HG02870 (cell line): ENCODE measurements at regions not wholly inside any gene's neighbourhood (a gene's known extent, or its start where the extent isn't known, plus 50 kb on each side); places are given as distances from the start of the nearest gene placed in this dataset.

Source experiments
- ATAC-seq: cut with Tn5 transposase; IDR thresholded peaks from one replicate; pipeline ENCODE4 v1.9.1; 2021; ENCODE audit warnings: mild to moderate bottlenecking, moderate library complexity; ENCODE audit not compliant: unreplicated experiment

DNA sequence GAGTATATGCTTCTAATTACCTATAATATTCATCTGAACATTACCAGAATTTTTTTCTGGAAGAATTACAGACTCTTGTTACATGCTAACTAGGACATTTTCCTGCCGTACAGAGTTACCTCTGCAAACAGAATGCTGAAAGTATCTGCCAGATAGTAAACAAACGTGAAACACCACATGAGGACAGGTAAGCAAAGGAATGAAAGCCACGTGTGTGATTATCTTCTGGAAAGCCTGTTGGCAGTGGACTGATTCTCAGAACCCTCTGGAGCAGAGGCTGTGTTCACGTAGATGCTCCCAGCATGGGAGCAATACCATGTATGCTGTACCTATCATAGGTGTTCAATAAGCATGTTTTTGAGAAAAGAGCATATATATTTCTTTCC lies 472.6 kb downstream of the ENC1 start:
- ATAC-seq: no peak

DNA sequence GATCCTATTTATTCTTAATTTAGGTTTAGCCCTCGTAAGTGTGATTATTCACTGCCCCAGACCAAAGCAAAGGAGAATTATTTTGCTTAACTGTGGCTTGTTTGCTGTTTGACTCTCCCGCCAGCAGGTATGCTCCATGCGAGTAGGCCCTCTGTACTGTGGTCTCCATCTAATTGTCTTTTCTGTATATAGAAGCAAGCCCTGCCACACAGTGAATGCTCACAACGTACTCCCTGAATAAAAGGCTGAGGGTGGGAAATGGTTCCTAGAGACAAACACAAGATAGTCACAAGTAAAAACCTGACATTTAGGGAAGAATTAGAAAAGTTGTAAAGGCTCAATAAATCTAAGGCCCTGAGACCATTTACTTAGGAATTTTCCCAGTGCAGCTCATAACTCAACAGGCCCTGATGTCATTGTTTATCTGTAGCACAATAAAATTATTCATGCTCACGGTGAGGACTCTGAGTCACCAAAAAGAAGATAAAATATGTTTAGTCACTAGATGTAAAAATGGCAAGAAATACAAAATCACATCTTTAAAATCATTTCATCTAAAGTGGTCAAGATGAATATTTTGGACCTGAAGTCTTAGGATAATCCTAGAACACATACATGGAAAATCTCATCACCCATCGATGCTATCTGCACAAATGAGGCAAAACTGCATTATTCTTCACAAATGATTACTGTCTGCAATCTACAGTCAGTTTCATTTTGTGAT lies 473.2 kb downstream of the ENC1 start:
- ATAC-seq: no peak

GRCh38 chr5:74166064-74166463 lies 474.5 kb downstream of the ENC1 start:
- no peak for ATAC-seq

- ATAC-seq: no peak
Observed at GRCh38 chr5:74164725-74165235, 475.7 kb downstream of the ENC1 start.

DNA sequence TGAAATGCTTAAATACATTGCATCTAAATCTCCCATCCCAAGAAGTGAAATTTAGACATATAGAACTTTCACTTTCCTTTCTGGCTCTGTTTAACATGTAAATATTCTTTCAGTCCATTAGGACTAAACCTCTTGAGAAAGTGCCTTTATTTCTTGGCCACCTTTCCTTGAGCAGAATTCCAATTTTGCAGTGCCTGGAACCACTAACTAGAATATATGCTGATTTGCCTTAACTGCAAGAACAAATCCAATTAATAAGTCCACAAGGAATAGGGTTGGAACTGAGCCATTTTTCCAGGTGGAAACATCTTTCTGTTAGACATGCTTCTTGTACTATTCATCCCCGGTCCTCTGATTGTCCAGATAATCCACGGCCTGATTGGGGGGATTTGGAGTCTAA lies 478.0 kb downstream of the ENC1 start:
- no peak for ATAC-seq

DNA sequence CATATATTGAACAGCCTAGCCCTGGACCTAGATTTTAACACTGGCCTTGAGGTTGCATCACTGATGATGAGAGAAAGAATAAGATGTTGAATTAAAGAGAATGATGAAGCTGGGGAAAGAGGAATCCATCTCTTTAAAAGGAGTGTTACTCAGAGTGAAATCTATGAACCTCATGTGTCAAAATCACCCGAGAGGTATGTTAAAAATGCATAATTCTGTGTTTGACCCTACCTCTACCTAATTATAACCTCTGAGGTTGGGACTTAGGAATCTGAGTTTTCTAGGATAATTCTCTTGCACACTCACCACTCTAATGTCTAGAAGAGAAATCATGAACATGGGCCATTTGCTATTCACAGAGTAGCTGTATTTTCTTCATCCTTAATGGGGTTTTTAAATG lies 479.4 kb downstream of the ENC1 start:
- ATAC-seq: no peak

DNA sequence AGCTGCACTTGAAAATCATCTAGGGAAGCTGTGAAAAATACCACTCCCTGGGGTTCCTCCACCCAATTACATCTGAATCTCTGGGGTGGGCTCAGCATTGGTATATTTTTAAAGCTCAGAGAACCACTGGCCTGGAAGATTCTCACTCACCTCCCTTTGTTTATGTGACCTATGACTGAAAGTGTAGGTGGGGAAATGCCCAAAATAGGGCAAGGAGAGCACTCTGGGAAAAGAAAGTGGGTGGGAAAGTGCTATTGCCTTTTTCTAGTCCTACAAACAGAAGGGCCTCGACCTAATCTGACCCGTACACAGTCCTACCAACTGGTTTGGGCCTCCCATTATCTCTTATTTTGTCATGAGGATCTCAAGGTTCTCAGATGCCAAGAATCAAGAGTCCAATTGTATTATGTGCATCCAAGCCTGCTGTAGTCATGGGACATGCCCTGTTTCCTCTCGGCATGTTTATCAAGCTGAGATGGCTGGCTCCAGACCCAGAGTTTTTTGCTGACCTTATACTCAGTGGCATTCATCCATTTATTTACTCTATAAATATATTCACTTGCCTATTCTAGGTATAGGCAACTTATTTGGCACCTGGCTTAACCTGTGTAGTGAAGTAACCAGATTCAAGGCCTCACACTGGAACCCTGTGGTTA lies 483.7 kb downstream of the ENC1 start:
- ATAC-seq: no peak

GRCh38 chr5:74155501-74155900 lies 485.0 kb downstream of the ENC1 start:
- ATAC-seq: no peak

DNA sequence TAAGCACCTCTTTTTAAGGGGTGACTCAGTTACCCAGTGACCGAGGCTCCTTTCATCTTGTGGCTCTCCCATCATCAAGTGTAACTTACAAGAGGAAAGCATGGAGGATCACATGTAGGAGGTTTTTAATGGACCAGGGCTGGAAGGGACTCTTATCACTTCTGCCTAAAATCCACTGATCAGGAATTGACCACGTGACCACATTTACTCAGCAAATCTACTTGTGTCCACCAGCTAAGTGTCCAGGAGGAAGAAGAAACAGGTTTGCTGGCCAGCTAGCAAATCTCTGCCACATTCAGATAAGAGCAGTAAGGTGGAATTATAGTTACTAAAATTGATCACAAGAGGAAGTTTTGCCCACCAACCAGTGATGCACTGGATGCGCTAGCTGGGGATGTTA lies 486.0 kb downstream of the ENC1 start:
- ATAC-seq: no peak

GRCh38 chr5:74153255-74153790 lies 487.2 kb downstream of the ENC1 start:
- ATAC-seq: no peak

DNA sequence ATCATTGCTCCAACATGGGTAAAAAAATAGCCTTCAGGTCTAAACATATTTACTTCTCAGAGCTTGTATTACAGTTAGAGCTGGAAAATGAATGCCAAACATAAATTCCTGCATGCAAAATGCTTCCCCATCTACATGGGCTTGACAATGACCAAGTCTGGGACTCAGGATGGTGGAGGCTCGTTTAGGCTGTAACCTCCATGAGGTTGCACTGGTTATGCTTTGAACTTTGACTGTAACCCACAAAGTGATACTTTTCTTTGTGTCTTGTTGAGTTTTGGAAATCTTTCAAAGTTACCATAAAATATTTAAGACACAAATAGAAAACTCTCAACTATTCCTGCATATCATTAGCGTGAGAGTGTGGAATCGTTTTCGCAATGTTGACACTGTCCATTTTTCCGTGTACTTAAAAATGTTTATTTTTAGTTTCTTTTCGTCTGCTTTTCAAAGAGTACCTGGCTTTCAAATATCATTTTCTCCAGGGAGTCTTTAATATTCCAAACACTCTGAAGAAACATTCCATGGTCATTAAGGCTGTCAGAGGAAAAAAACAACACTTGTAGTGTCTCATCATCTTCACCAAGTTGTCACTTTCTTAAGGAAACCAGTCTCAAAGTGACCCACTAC lies 487.8 kb downstream of the ENC1 start:
- no peak for ATAC-seq

DNA sequence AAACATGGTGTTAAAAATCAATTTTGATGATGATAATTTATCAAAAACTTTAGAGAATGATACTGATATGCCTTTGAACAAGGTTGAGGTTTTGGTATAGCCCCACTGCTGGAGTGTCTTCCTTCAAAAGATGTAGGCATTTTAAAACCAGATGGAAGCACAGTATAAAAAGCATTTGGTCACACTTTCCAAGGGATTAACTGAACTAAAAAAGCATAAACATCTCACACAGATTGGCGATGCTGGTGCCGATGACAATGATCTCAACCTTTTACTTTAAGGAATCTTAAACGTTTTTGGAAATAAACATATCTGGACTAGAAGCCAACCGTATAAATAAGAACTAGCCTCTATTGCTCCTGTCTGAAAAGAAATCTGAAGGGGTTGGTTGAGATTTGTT lies 488.4 kb downstream of the ENC1 start:
- no peak for ATAC-seq

GRCh38 chr5:74149395-74149794 lies 491.1 kb downstream of the ENC1 start:
- ATAC-seq: no peak

DNA sequence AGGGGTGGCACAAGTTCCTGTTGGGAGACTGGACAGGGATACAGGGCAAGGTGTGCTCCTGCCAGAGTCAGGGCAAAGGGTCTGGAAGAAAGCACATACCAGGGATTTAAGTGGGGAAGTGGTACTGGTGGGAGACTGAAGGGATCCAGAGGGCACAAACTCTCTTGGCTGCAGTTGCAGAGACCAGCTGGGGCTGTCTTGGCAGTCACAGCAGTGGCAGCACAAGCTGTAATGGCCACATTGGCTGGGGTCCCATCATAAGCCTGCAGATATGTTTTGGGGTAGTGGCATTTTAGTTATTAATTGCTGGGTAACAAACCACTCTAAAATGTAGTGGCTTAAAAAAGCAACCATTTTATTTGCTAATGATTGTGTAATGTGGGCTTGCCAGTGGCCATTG lies 492.2 kb downstream of the ENC1 start:
- no peak for ATAC-seq

GRCh38 chr5:74146796-74147195 lies 493.7 kb downstream of the ENC1 start:
- no peak for ATAC-seq

GRCh38 chr5:74145951-74146350 lies 494.6 kb downstream of the ENC1 start:
- no peak for ATAC-seq

DNA sequence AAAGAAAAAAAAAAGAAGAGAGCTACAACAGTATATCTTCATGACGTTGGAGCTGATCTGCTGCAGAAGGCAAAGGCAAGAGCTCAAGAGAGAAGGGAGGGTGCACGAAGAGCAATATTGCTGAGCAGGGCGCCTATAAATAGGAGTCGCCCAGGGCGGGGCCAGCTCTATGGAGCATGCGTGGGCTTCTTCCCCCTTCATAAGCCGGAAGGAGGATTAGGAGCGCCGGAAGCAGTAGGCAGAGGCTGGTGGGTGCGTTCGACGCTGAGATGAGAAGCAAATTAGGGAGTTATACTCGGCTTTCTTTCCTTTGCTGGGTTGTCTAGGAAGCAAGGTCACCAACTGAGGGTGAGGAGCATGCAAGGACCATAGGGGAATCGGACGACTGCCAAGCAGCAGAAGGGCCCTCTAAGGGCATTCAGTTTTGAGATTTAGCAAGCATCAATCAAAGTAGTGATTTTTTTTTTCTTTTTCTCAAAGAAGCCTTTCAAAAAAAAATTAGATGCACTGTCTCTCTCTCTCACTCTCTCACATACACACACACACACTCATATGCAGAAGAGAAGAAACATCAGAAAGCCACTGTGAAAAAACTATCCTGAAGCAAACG lies 496.7 kb downstream of the ENC1 start:
- ATAC-seq: no peak

DNA sequence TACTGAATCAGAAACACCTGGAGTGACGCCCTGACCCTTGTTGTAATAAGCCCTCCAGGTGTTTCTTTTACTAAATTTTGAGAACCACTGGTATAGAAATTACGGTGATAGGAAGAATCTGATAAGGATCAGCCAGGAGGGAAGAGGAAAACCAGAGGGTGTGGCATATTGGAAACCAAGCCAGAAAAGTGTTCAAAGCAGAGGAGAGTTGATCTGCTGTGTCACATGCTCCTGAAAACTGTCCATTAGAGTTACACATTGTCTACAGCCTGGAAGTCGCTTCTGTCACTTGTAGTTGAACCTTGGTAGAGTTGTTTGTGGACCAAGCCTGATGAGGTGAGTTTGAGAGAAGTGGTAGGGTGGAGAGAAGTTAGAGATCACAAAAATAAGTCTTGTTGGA lies 497.4 kb downstream of the ENC1 start:
- ATAC-seq: no peak

- no peak for ATAC-seq
Observed at GRCh38 chr5:74141053-74141452, 499.5 kb downstream of the ENC1 start.

GRCh38 chr5:74140409-74140808 lies 500.1 kb downstream of the ENC1 start:
- ATAC-seq: no peak

DNA sequence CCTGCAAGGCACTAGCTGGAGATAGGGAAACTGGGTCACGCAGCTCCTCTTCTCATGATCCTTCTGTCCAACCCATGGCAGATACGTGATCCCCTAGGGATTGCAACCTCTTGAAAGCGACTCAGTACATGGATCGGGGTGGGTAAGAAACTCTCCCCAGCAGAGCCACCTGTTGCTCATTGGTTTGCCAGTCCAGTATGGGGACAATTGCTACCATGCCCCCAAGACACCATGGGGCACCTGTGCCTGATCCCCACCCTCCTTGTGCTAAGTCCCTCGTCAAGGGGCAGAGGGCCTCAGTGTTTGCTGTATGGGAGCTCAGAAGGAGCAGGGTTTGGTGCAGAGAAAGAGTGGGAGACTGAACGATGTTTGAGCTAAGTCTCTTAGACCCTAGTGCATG lies 500.9 kb downstream of the ENC1 start:
- no peak for ATAC-seq
